ENCODE measurements at regions not wholly inside any gene's neighbourhood (a gene's known extent, or its start where the extent isn't known, plus 50 kb on each side); places are given as distances from the start of the nearest gene placed in this dataset.
A peak's percentile ranks its signal among the peaks of the same experiment; 100 is the strongest.

DNA sequence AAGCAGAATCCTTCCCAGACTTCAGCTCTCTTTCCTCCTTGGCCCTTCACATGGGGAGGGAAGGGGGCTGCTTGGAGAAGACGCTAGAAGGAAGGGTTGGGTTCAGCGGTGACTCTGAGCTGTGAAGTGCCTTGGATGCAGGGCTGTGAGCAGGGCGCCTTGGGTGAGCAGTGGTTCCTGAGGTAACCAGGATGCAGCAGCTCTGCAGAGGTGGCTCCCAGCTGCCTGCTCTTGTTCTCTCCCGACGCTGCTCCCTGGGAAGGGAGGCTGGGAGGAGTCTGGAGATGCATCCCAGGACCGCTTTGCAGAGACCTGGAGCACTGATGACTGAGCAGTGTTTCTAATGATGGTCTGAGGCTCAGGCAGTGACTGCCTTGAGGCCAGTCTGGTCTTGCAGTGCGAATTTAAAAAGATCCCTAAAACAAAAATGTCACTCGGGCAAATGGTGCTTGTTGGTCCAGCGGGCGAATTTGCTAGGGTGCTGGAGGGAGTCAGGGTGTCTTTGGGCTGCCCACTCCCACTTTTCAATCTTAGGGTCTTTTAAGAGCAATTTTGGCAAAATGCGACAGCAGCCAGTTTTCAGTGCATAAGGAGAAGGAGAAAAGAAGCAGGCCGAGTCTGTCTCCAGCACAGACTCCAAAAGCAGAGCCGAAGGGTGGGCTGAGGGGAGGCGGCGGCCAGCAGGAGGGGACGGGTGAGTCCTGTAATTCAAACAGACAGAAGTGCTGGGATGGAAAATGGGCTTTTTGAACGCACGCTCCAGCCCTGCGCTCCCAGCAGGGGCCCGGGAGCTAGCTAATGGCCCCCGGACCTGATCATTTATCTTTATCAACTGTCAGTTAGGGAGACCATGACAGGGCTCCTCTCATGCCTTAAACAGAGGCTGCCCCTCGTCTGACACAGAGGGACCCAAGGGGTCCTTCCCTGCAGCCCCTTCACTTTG lies 191.2 kb upstream of the SHH start:
- 11% methylated on average over 12 of the region's 22 CpGs for WGBS (ENCODE audit: low lambda C conversion rate)
- H3K4me1 ChIP-seq (ENCODE audit: insufficient read depth, low read length), result peaks cover 3% of the 10 kb centered on the region; the same call in 1 of the 2 replicates
- in situ Hi-C loops (cut with HindIII; ENCODE audit: extremely low pct_ligation_motif_present, low pct_unique_long_range_greater_than_20kb) (no loop called here), intact Hi-C loops (cut with micrococcal nuclease; ENCODE audit: unreplicated experiment) (no loop called here)
- no peaks in the 10 kb centered on the region for H4K20me1 ChIP-seq (ENCODE audit: insufficient read depth, low read length)
- peaks cover 7 to 71% of the 10 kb centered on the region in 2 experiments; a peak in 4 of 5 replicates for H3K27me3 ChIP-seq (ENCODE audit: control insufficient read depth in 1 of 2, insufficient read depth in 2 of 2, low read length in 2 of 2)
- H2AFZ ChIP-seq (ENCODE audit: low read length), result no peak overlapping the region
- H3K4me2 ChIP-seq (ENCODE audit: low read depth, low read length), result no peak overlapping the region
- H3K79me2 ChIP-seq (ENCODE audit: insufficient read depth, low read length), result no peaks in the 10 kb centered on the region
- no peaks in the 10 kb centered on the region for H3K9me3 ChIP-seq (ENCODE audit: low read length)
- H3K4me3 ChIP-seq (replicated peaks in 1 of 3; ENCODE audit: insufficient read depth in 1 of 3, low read depth in 2 of 3, low read length in 3 of 3), result no peak overlapping the region
- H3K27ac ChIP-seq (ENCODE audit: extremely low read length, insufficient read depth, low read length), result no peak overlapping the region
- no peaks in the 10 kb centered on the region for H3K36me3 ChIP-seq (replicated peaks in 1 of 2; ENCODE audit: control insufficient read depth in 1 of 2, insufficient read depth in 2 of 2, low read length in 2 of 2)
- FAIRE-seq, result no peak
- ChIA-PET CTCF (ENCODE audit: low intra/inter-chr PET ratio, low total read pairs) (no interaction called here), POLR2A (no interaction called here)
- DNase-seq (ENCODE audit: low spot score), result no peak
- BruUV-seq (replicated peaks), result no TSS peak
- TF ChIP-seq, protein P1, sequence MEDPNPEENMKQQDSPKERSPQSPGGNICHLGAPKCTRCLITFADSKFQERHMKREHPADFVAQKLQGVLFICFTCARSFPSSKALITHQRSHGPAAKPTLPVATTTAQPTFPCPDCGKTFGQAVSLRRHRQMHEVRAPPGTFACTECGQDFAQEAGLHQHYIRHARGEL (CRISPR knock-in tag; IDR thresholded peaks at IDR 0.05), result no peak
- TF ChIP-seq ZNF670 (CRISPR knock-in tag; IDR thresholded peaks at IDR 0.05; ENCODE audit: borderline replicate concordance), result no peak
- TF ChIP-seq U2AF2 (IDR thresholded peaks at IDR 0.05; ENCODE audit: low read depth, low read length), result no peak
- TF ChIP-seq KDM3A (CRISPR knock-in tag; IDR thresholded peaks at IDR 0.05; ENCODE audit: low read depth), result no peak
- TF ChIP-seq FOXJ3 (CRISPR knock-in tag; IDR thresholded peaks at IDR 0.05; ENCODE audit: borderline replicate concordance), result no peak
- H3K9ac ChIP-seq (ENCODE audit: insufficient read depth, low read depth, low read length), result no peak overlapping the region
- no peak for ATAC-seq

DNA sequence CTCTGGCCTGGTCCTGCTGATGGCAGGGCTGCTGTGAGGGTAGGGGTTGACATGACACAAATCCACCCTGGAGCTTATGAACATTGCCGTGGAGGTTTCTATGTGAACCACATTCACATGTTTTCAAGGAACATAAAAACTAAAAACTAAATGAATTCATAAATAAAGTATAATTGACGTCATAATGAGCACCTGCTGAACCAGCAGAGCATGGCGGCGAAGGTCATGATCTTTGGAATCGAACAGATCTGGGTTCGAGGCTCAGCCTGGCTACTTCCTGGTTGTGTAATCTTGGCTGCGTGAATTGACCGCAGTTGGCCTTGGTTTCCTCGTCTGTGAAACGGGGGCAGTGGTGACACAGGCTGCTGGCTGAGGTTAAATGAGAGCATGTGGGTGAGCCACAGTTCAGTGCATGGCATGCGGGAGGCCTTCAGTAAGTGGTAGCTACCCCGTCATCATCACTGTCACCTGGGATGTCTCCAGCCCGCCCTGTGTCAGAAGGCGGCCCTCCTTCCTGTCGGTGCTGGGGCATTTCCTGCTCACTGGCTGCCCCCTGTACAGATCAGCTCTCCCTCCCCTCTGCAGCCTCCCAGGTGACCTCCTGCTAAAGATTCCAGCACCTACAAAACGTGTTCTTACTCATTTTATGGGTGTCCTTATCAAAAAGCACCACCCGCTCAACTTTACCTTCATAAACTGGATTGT lies 190.3 kb upstream of the SHH start:
- FAIRE-seq (no peak), DNase-seq (ENCODE audit: low spot score) (no peak)
- TF ChIP-seq NFATC3 (CRISPR knock-in tag; IDR thresholded peaks at IDR 0.05) (no peak), CREB1 (IDR thresholded peaks at IDR 0.05) (peak; percentile 69), CREB1 (CRISPR knock-in tag; IDR thresholded peaks at IDR 0.05) (no peak), ATF7 (IDR thresholded peaks at IDR 0.05) (peak; percentile 52; the same call in 1 of the 2 replicates), ATF7 (CRISPR knock-in tag; IDR thresholded peaks at IDR 0.05) (no peak)

More for the DNA sequence above, 190.3 kb upstream of the SHH start:
- no peaks in the 10 kb centered on the region for H3K79me2 ChIP-seq (ENCODE audit: insufficient read depth, low read length)
- no peak overlapping the region for H3K27ac ChIP-seq (ENCODE audit: extremely low read length, insufficient read depth, low read length)
- no peaks in the 10 kb centered on the region for H3K9me3 ChIP-seq (ENCODE audit: low read length)
- ChIA-PET CTCF (ENCODE audit: low intra/inter-chr PET ratio, low total read pairs) (no interaction called here), POLR2A (no interaction called here)
- intact Hi-C loops (cut with micrococcal nuclease; ENCODE audit: unreplicated experiment) (no loop called here), in situ Hi-C loops (cut with HindIII; ENCODE audit: extremely low pct_ligation_motif_present, low pct_unique_long_range_greater_than_20kb) (no loop called here)
- H4K20me1 ChIP-seq (ENCODE audit: insufficient read depth, low read length), result no peaks in the 10 kb centered on the region
- no peaks in the 10 kb centered on the region for H3K36me3 ChIP-seq (replicated peaks in 1 of 2; ENCODE audit: control insufficient read depth in 1 of 2, insufficient read depth in 2 of 2, low read length in 2 of 2)
- WGBS (ENCODE audit: low lambda C conversion rate), result 67% methylated on average over 11 of the region's 17 CpGs
- H3K4me2 ChIP-seq (ENCODE audit: low read depth, low read length), result no peak overlapping the region
- no TSS peak for BruUV-seq (replicated peaks)
- H3K27me3 ChIP-seq (ENCODE audit: control insufficient read depth in 1 of 2, insufficient read depth in 2 of 2, low read length in 2 of 2), result peaks cover 11 to 80% of the 10 kb centered on the region in 2 experiments
- no peak overlapping the region for H3K4me3 ChIP-seq (replicated peaks in 1 of 3; ENCODE audit: insufficient read depth in 1 of 3, low read depth in 2 of 3, low read length in 3 of 3)
- peaks cover 11% of the 10 kb centered on the region; the same call in 1 of the 2 replicates for H3K4me1 ChIP-seq (ENCODE audit: insufficient read depth, low read length)
- no peak overlapping the region for H2AFZ ChIP-seq (ENCODE audit: low read length)
- H3K9ac ChIP-seq (ENCODE audit: insufficient read depth, low read depth, low read length), result no peak overlapping the region
- no peak for ATAC-seq

Measured in HepG2 (cell line).